Stimulated activated CD4-positive, alpha-beta T cell treated with anti-CD3 and anti-CD28 coated beads, Interleukin-2, amount 100 ng/mL, for 24 hours (primary cell): ENCODE measurements at regions not wholly inside any gene's neighbourhood (a gene's known extent, or its start where the extent isn't known, plus 50 kb on each side); places are given as distances from the start of the nearest gene placed in this dataset.

ENCODE experiments used
- DNase-seq, 2 donors: peaks; one replicate each; pipeline ENCODE4 v3.0.0-alpha.2; 2020

DNA sequence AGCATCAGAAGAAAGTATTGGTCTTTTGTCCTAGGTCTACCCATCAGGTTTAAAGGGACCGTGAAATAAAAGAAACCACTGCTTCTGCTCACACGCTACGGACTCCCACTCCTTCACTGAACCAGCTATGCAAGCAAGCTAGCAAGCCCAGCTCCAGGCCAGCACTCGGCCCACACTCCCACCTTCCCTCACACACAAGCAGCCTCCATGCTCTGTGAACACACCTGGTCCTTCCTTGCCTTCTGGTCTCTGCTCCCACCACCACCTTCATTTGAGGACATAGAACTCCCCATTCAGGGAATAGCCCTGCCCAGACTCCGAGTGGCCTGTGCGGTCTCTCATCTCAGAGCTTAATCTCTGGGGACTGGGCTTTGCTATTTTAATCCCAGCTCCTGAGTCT, 436.4 kb upstream of the CDH4 start:
- DNase-seq: no peak

DNA sequence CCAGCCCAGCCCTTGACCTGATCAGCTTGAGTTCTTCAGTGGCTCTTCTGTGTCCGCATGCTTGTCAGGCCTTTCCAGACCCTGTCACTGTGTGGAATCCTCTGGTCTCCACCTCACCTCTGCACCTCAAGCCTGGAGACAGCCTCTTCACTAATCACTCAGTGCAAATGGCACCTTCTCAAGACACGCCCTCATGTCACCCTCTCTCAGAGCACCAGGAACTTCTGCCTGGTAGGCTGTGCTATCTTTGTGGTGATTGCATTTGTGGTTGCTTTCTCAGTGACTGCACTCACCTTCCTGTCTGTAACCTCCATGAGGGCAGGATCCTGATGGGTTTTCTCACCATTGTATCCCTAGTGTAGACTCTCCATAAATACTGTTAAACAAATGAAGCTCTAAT, 435.2 kb upstream of the CDH4 start:
- DNase-seq: no peak

DNA sequence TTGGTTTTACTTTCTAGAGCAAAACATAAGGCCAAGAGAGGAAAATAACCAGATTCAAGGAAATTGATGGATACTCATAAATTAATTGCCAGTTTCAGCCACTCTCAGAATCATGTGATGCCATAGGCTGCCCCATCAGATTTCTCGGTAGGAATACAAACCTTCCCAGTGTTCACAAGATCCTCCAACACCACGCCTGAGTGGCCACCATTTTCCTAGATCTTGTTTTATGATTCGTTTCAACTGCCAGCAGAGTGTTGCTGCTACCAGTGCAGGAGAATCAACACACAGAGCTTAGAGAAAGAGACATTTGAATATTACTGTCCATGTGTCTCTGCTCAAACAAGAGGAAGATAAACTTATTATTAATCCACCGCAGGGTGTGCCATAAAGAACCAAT, 434.2 kb upstream of the CDH4 start:
- no peak for DNase-seq

DNA sequence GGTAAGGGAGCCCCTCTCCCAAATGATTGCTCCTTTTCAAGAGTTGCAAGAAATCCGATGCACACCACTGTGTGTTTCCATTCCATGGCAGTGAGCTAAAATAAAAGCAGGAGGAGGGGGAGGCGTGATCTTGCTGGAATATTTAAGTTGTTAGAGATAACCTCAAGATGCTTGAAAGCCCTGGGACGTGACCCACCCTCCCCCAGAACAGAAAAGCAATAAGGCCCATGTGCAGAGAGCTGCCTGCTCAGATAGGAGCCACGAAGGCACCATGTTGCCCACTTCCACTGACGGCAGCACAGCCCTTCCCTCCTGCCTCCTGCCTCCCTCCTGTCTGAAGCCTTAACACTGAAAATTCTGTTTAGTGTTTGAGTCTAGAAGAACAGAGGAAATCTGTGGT, 432.6 kb upstream of the CDH4 start:
- no peak for DNase-seq

DNA sequence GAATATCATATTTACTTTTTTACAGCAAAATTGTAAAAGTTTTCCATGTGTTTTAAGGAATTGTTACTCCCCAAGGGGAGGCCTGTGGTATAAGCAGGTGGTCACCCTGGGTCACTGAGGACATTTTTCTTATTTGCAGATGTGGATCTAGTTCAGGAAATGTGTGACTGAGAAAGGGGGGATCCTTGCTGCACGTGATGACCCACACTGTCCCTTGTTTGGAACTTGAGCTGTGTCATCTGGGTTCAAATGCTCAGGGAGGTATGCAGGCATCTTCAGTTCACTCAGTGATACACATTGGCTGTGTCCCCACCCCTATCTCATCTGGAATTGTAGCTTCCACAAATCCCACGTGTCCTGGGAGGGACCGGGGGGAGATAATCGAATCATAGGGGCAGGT, 431.9 kb upstream of the CDH4 start:
- DNase-seq: no peak

DNA sequence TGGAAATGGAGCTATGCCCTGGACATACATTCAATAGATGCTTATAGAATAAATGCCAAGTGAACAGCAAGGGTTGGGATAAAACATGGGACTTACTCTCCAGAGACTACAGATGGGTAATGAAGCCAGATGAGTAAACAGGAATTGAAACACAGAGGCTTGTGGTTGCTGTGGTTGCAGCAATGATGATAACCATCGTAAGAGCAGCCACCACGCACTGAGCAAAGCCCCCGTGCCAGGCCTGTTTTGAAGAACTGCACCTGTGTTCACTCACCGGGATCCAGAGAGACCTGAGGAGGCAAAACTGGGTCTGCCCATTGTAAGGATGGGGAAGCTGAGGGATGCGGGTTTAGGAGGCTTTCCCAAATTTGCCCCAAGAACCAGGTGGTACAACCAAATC, 431.1 kb upstream of the CDH4 start:
- DNase-seq: peak in 1 of 2 donors; percentile 5

DNA sequence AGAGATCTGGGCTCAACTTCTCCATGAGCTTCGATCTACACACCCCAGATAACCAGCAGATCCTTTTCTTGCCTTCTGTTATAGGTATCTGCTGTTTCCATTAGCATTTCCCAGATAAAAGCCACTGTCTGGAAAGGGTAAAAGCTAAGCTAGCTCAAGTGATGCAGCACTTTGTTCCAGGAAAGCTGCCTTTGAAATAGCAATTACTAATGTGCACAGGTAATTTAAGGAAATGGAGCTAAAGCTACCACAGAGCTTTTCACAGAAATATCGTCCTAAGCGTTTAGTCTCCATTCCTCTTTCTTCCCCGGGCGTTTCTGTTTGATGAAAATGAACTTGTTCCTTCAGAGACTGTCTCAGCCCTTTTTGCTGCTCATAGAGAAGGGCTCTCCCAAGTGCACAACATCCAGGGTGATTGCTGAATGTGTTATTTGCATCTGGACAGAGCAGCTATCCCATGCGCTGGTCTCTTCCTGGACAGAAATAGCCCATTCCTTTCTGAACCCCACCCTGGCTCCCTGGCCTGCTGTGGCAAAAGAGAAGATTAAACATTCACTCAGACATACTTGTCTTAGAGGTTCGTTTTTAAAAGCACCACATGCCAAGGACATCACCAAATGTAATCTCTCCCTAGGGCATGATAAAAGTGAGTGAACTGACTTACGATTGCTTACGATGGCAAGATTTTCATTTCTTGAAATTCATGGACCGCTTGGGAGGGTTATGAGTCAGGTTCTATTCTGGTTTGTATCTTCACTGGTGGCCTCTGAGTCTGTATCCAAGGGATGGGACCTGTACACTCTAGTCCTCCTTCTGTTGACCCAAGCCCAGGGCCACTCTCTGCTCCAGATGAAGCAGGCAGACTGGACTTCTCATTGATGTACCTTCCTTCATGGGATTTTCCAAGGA, 429.1 kb upstream of the CDH4 start:
- DNase-seq: no peak

DNA sequence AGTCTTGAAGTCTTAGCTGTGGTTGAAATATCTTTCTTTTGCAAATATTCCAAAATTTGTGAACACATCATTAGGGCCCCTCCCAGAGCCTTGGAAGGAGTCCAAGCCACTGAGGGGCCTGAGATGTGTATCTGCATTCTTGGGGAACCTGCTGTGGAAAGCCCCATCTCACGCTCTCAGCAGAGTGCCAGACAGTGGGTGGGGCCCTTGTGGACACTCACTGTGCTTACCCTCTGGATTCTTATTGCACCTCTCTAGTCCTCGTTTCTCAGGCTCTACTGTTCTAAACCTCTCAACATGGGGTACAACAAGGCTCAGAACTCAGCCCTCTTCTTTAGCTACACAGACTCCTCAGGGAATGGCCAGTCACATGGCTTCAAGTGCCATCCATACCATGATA, 416.2 kb upstream of the CDH4 start:
- no peak for DNase-seq

DNA sequence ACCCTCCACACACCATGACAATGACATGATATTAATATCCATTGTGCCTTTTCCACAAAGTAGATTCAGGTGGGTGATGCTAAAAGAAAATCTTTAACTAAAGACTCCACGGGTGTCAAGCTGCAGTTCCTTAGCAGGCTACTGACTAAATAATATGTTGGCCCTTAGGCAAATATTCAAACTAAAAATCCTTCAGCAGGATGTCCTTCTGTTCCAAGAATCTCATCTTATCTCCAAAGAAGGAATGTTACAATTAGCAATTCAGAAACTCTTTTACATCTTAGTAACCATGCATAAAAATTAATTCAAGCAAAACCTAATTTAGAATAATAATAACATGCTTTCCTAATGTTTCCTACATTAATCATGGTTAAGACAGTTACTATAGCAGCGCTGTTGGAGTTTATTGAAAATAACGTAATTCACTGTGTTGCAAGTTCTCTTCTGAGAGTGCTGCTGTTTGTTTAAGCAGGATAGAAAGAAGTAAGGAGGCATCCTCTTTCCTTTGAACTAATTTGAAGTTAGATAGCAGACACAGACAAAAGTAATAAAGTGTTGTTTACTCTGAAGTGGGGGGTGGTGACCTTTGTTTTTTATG, 414.8 kb upstream of the CDH4 start:
- DNase-seq: no peak

DNA sequence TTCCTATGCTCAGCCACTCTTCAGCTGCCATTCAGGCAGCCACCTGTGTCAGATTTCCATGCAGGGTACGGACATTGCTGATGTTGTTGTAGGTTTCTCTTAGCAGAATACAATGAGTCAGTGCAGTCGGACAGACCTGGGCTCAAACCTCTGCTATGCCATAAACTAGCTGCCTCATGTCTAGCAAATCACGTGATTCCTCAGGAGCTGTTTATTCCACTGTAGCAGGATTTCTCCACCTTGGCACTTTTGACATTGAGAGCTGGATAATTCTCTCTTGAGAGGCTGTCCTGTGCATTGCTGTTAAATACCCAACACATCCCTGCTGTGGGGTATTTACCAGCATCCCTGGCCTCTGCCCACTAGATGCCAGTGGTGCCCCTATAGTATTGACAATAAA, 413.8 kb upstream of the CDH4 start:
- no peak for DNase-seq

DNA sequence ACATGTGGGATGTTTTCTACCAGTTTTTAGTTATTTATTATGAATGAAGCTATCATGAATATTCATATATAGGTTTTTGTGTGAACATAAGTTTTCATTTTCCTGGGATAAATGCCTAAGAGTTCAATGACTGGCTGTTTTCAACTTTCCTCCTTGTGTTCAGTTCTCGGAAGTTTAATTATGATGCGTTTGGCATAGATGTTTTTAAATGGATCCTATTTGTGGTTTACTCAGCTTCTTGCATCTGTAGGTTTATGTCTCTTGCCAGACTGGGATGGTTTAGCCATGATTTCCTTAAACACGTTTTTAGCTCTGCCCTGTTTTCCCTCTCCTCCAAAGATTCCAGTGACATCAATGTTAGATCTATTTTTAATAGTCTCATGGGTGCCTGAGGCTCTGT, 411.1 kb upstream of the CDH4 start:
- no peak for DNase-seq

DNA sequence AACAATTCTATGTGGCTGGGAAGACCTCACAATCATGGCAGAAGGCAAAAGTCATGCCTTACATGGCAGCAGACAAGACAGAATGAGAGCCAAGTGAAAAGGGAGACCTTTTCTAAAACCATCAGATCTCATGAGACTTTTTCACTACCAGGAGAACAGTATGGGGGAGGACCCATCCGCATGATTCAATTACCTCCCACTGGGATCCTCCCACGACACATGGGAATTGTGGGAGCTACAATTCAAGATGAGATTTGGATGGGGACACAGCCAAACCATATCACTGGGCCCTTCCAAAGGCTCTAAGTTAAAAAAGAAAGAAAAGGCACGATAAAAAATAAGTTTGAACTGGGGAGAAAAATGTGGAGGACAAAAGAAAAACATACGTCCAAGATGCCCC, 406.9 kb upstream of the CDH4 start:
- DNase-seq: no peak

DNA sequence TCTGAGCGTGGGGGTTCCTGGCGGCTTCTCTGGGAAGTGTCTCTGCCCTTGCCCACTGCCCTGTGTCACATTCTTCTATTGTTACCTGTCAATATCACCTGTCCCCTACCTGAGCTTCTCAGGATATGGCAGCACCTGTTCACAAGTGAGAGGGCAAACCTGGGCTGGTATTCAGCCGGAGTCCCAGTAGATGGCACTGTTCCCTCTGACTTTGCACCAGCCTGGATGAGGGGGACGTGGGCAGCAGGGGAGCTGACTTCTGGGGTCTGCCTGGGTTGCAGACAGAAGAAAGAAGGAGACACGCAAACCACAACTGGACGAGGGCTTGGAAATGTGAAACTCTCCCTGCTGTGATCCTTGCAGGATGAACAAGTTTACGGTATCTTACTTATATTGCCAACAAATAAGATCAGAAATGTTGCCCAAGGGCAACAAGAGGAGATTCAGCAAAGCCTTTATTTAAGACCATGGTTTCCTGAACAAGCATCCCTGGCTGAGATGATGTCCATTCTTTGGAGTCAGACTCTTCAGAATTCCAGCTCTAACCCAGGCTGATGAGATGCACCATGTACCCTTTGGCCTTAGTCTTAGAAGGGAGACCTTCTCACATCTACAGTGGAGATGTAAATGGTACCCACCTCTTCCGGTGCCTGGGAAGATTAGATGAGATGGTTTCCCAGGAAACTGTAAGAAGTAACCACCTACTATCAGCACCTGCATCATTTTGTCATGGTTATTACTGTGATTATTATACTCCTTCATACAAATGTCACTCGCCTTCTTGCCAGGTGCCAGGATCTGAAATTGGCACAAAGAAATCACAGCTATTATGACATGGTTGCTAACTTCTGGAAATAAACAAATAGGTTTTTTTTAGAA, 400.0 kb upstream of the CDH4 start:
- peak in 1 of 2 donors; percentile 7 for DNase-seq

DNA sequence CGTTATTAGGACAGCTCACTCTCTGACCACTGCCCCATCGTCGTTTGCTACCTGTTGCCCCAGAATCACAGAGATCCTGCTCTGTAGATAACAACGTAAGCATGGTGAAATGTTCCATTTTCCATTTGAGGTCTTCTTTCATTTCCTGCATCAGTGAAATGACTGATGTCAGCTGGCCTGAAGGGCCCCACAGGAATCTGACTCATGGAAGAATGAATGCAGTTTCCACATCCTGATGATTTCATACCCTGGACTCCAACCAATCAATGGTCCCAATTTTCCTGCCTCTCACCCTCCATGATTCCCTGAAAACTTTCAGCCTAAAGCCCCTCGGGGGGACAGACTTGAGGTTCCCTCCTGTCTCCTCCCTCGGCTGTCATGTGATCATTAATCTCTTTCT, 394.4 kb upstream of the CDH4 start:
- DNase-seq: no peak

DNA sequence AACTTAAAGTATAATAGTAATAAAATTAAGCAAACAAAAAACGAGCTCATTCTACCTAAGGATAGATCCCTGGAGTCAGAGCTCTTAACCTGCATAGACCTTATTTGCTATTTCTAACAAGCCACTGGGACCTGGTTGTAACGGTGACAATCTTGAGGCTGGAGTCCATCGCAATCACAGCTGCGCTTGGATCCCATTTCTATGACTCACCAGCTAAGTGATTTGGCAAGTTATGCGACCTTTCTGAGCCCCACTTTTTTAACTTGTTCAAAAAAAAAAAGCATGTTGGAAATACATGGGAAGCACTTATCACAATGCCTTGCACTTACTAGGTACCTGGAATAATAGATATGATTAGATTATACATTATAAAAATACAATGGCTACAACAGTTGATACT, 389.5 kb upstream of the CDH4 start:
- no peak for DNase-seq

DNA sequence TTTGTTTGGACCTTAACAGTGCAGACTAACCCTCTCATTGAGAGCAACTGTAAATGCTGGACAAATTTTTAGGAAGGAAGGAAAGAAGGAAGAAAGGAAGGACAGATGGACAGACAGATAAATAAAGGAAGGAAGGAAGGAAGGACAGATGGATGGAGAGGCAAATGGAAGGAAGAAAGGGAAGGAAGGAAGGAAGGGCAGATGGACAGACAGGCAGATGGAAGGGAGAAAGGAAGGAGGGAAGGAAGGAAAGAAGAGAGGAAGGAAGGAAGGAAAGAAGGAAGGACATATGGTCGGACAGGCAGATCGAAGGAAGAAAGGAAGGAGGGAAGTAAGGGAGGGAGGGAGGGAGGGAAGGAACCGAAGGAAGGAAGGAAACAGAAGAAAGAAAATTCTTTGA, 388.5 kb upstream of the CDH4 start:
- DNase-seq: no peak

DNA sequence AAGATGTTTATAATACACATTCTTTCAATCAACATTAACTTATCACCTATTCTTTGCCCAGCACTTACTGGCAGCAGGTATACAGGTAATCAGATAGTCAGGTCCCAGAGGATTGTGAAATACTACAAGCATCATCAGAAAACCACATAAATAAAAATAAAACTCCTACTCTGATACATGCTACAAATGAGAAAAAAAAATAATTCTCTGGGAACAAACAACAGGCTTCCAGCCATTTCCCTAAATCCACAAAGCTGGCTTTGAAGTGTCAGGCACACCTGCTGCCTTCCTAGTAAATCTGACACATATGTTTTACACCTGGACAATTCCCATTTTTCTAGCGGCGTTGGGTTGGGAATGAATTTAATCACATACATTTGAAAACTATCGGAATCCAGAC, 384.5 kb upstream of the CDH4 start:
- DNase-seq: no peak

DNA sequence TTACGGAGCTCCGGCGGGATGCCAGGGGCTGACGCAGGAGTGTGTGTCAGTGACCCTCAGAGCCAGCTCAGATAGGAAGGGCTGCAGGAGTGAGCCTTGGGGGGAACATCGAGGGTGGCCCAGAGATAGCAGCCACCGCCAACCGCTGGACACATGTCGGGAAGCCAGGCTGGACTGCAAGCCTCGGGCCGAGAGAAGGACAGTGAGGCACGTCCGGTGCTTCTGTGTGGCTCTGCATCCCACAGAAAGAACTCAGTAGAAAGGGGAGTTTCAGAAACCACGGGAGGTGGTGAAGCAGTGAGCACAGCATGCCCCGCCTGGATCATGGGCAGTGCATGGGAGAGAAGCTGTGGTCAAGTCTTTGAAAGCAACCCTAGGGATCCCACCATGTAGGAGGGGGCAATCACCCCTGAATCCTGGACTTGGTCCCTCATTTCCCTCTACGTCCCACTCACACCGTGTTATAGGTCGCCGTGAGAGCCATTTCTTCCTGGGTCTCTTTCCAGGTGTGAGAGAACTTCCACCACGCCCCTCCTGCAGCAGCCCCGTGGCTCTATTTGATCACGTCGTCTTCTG, 383.7 kb upstream of the CDH4 start:
- no peak for DNase-seq

DNA sequence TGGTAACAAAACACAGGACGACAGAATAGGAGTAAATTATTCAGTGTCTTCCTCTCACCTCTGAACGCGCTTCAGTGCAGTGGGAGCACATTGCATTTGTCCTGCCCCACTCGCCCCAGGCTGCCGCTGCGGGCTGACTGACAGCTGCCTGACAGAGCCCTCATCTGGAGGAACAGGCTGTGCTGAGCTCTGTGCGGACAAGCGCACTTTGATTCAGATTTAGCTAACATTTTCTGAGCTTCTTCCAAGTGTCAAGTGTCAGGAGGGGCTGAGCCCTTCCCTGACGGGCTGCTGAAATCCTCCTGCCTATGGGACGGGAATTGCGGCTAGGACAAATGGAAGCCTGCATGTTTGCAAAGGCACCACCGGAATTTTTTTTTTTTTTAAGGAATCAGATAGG, 383.0 kb upstream of the CDH4 start:
- DNase-seq: no peak

DNA sequence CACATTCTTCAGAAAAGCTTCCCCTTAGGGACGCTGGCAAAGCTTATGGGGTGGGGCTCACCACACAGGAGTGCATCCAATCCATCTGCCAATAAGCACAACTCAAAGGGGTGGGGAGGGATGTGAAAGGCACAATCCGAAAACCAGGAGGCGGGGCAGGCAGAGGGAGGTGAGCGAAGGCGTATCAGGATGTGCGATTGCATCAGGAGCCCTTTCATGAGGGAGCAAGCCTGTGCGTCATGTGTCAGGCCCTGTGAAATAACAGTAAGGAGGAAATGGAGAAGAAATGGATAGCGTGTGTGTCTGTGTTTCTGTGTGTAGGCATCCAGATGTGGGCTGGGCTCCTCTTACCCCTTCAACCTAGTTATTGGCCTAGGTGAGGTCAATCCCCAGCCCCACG, 382.4 kb upstream of the CDH4 start:
- DNase-seq: no peak

DNA sequence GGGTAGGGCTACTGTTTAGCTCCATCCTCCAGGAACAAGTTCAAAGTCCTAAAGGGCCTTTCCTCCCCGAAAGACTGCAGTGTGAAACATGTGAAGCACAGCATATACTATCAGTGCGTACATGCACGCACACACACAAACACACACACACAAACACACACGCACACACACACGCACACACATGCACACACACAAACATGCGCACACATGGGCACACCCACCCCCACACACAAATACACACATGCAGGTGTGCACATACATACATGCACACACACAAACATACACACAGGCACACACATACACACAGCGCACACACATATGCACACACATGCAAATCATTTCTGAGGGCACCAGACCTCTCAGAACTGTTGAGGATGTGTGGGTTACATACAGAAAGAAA, 382.0 kb upstream of the CDH4 start:
- DNase-seq: no peak

DNA sequence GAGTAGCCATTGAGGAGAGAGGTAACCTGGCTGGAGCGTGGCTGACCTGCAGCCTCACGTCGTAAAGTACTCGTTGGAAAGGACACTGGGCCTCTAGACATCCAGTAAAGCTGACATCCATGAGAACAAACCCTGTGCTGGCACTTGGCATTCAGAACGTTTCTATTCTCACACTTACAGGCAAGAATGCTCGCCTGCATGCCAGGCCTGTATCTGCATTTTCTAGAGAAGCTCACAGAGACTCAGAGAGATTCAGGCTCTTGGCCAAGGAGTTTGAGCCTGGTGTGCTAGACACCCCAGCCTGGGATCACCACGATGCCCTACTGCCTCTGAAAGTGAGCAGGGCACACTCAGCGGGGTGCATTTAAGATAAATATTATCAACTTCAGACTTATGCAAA, 379.8 kb upstream of the CDH4 start:
- no peak for DNase-seq

DNA sequence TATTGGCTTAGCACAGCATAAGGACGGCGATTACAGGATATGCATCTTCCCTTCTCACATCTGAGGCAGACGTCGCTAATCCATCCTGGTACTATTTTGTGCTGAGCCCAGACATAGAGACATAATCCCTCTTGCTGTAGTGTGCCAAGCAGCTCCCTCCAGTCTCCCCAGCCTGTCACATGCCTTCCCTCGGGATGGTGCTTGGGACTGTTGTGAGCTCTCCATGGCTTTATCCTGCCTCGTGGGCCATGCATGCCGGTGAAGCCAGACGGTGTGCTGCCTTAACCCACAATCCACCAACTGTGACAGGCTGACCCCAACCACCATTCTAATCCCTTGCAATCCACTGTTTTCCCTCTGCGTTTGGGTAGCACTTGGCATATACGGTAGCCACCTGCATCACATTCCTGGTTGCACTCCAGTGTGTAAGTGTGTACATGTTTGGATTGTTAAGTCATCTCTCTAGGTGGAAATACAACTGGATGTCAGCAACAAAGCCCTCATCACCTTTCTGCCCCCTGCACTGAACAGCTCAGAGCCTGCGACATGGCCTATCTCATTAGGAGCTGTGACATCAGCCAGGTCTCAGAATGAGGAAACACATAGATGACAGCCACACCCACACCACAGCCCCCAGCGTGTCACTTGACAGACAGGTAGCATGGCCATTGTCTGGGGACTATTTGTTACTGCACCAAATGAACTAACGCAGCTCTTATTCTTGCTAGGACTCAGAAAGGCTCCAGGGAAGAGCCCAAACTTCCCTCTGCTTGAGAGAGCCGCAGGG, 374.8 kb upstream of the CDH4 start:
- no peak for DNase-seq
